DMS 273 (cell line): ENCODE measurements at regions not wholly inside any gene's neighbourhood (a gene's known extent, or its start where the extent isn't known, plus 50 kb on each side); places are given as distances from the start of the nearest gene placed in this dataset.
A peak's percentile ranks its signal among the peaks of the same experiment; 100 is the strongest.

Experiments used
- DNase-seq: peaks from one replicate; lab custom pipeline; 2025; ENCODE audit not compliant: unreplicated experiment; lab: John Stamatoyannopoulos, UW

- no peak for DNase-seq
Measured at GRCh38 chr1:208829595-208829994, 585.4 kb upstream of the PLXNA2 start.

GRCh38 chr1:208834381-208835096, 590.4 kb upstream of the PLXNA2 start:
- DNase-seq = no peak

GRCh38 chr1:208835097-208835463, 590.9 kb upstream of the PLXNA2 start:
- no peak for DNase-seq

- DNase-seq = no peak
Measured at GRCh38 chr1:208835781-208836180, 591.6 kb upstream of the PLXNA2 start.

GRCh38 chr1:208837242-208837641, 593.1 kb upstream of the PLXNA2 start:
- DNase-seq = no peak

GRCh38 chr1:208841436-208841835, 597.3 kb upstream of the PLXNA2 start:
- no peak for DNase-seq

- DNase-seq = peak; percentile 7
Measured at GRCh38 chr1:208842451-208842850, 598.3 kb upstream of the PLXNA2 start.

- no peak for DNase-seq
Measured at GRCh38 chr1:208844158-208844557, 600.0 kb upstream of the PLXNA2 start.

GRCh38 chr1:208848854-208849253, 604.7 kb upstream of the PLXNA2 start:
- peak; percentile 25 for DNase-seq

GRCh38 chr1:208850442-208850841, 606.3 kb upstream of the PLXNA2 start:
- DNase-seq = no peak

GRCh38 chr1:208851366-208851765, 607.2 kb upstream of the PLXNA2 start:
- DNase-seq = no peak

- DNase-seq = peak; percentile 6
Measured at GRCh38 chr1:208852911-208853310, 608.7 kb upstream of the PLXNA2 start.

GRCh38 chr1:208855403-208855802, 611.2 kb upstream of the PLXNA2 start:
- no peak for DNase-seq

GRCh38 chr1:208857465-208857864, 613.3 kb upstream of the PLXNA2 start:
- DNase-seq = no peak

GRCh38 chr1:208858738-208859137, 614.6 kb upstream of the PLXNA2 start:
- DNase-seq = no peak

GRCh38 chr1:208864366-208864965, 620.3 kb upstream of the PLXNA2 start:
- no peak for DNase-seq

- DNase-seq = peak; percentile 33
Measured at GRCh38 chr1:208866386-208866955, 622.3 kb upstream of the PLXNA2 start.

- no peak for DNase-seq
Measured at GRCh38 chr1:208868554-208868953, 624.4 kb upstream of the PLXNA2 start.

- DNase-seq = no peak
Measured at GRCh38 chr1:208874915-208875314, 630.7 kb upstream of the PLXNA2 start.

- no peak for DNase-seq
Measured at GRCh38 chr1:208879022-208879421, 634.8 kb upstream of the PLXNA2 start.

GRCh38 chr1:208880433-208881100, 636.4 kb upstream of the PLXNA2 start:
- DNase-seq = peak; percentile 33

- DNase-seq = no peak
Measured at GRCh38 chr1:208885060-208885459, 640.9 kb upstream of the PLXNA2 start.
